ENCODE measurements at regions not wholly inside any gene's neighbourhood (a gene's known extent, or its start where the extent isn't known, plus 50 kb on each side); places are given as distances from the start of the nearest gene placed in this dataset.

DNA sequence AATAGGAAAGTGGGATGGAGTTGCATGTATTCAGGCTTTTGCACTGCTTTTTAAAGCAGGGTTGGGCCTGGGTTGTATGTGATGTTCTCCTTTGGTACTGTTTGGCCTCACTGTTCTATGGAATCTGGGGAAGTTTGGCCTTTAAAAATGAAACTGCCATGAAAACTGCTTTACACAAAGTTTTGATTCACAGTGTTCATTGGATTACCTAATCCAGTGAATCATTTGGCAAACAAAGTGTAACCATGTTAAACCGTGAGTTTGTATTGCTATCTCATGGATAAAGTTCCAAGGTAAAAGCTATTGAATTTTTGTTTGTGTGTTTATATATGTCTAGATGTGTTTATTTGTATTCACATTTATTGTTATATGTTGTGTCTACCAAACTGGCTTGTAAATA lies 1658.6 kb downstream of the OLFM4 start:
- WGBS (ENCODE audit: low lambda C conversion rate, missing lambda C conversion rate), result 59% methylated on average over 1 of the region's 1 CpG
- H3K9me2 ChIP-seq (replicated peaks; ENCODE audit: insufficient read depth), result no peaks in the 10 kb centered on the region

DNA sequence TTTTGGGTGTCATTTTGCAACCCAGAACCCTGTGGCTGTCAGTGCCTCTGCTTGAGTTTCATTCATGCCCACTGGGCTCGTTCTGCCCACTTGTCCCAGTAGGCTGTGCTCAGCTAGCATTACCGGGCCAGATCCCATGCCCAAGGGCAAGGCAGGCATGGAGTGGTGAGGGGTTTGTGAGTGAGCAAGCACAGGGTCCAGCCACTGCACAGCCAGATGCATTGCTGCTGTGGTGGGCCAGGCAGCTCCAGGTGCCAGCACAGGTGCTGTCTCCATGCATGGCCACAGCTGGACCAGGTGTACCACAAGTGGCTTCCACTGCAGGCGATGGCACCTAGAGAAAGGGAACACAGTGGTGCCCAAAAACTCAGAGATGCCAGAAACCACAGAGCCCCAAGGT lies 1671.2 kb downstream of the OLFM4 start:
- DNase-seq (ENCODE audit: low spot score), result no peak
- no peaks in the 10 kb centered on the region for H3K36me3 ChIP-seq (replicated peaks; ENCODE audit: insufficient read depth, low read depth)
- H3K9me3 ChIP-seq (ENCODE audit: low read depth), result no peaks in the 10 kb centered on the region
- no peaks in the 10 kb centered on the region for H3K79me2 ChIP-seq
- no peaks in the 10 kb centered on the region for H4K20me1 ChIP-seq (ENCODE audit: insufficient read depth, poor library complexity, severe bottlenecking)
- no peaks in the 10 kb centered on the region for H3K27me3 ChIP-seq
- no peaks in the 10 kb centered on the region for H3K4me1 ChIP-seq (ENCODE audit: insufficient read depth)
- H2AFZ ChIP-seq, result no peak overlapping the region
- TF ChIP-seq EZH2phosphoT487 (IDR thresholded peaks at IDR 0.05; ENCODE audit: low read depth, severe bottlenecking, unreplicated experiment), result no peak
- TF ChIP-seq EZH2 (IDR thresholded peaks at IDR 0.05; ENCODE audit: borderline replicate concordance), result no peak
- TF ChIP-seq, protein P1, sequence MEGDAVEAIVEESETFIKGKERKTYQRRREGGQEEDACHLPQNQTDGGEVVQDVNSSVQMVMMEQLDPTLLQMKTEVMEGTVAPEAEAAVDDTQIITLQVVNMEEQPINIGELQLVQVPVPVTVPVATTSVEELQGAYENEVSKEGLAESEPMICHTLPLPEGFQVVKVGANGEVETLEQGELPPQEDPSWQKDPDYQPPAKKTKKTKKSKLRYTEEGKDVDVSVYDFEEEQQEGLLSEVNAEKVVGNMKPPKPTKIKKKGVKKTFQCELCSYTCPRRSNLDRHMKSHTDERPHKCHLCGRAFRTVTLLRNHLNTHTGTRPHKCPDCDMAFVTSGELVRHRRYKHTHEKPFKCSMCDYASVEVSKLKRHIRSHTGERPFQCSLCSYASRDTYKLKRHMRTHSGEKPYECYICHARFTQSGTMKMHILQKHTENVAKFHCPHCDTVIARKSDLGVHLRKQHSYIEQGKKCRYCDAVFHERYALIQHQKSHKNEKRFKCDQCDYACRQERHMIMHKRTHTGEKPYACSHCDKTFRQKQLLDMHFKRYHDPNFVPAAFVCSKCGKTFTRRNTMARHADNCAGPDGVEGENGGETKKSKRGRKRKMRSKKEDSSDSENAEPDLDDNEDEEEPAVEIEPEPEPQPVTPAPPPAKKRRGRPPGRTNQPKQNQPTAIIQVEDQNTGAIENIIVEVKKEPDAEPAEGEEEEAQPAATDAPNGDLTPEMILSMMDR (IDR thresholded peaks at IDR 0.05; ENCODE audit: poor library complexity), result no peak
- H3K27ac ChIP-seq, result no peak overlapping the region
- H3K4me2 ChIP-seq, result no peak overlapping the region
- H3K9me2 ChIP-seq (replicated peaks; ENCODE audit: insufficient read depth), result no peaks in the 10 kb centered on the region
- 86% methylated on average over 3 of the region's 3 CpGs for WGBS (ENCODE audit: low lambda C conversion rate, missing lambda C conversion rate)
- no peak overlapping the region for H3K4me3 ChIP-seq

More for the DNA sequence above, 1658.6 kb downstream of the OLFM4 start:
- Histone ChIP-seq H3K27me3 (no peaks in the 10 kb centered on the region), H3K9me3 (ENCODE audit: low read depth) (no peaks in the 10 kb centered on the region), H3K27ac (no peak overlapping the region), H3K4me1 (ENCODE audit: insufficient read depth) (no peaks in the 10 kb centered on the region), H3K79me2 (no peaks in the 10 kb centered on the region), H3K4me3 (no peak overlapping the region), H3K36me3 (replicated peaks; ENCODE audit: insufficient read depth, low read depth) (no peaks in the 10 kb centered on the region), H4K20me1 (ENCODE audit: insufficient read depth, poor library complexity, severe bottlenecking) (no peaks in the 10 kb centered on the region), H3K4me2 (no peak overlapping the region), H2AFZ (no peak overlapping the region)
- no peak for DNase-seq (ENCODE audit: low spot score)
- TF ChIP-seq EZH2 (IDR thresholded peaks at IDR 0.05; ENCODE audit: borderline replicate concordance), result no peak
- TF ChIP-seq, protein P1 (IDR thresholded peaks at IDR 0.05; ENCODE audit: poor library complexity), result no peak
- no peak for TF ChIP-seq EZH2phosphoT487 (IDR thresholded peaks at IDR 0.05; ENCODE audit: low read depth, severe bottlenecking, unreplicated experiment)

DNA sequence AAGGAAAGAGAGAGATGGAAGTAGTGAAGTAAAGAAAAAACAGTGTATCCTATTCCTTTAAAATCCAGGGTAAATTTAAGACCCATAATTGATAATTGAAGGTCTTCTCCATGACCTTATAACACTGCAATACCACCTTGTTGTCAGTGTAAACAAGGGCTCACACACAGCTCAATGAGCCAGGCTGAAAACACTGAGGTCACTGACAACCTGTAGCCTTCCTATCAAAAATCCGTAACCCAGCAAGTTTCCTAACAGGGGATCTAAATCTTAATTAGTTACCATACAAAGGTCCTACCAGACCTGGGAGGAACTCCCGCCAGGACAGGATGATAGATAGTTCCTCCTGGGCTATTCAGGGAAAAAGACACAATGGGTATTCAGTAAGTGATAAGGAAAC lies 1677.1 kb downstream of the OLFM4 start:
- Histone ChIP-seq H3K4me2 (no peak overlapping the region), H3K27ac (peak overlapping the region; percentile 9)
- WGBS (ENCODE audit: low lambda C conversion rate, missing lambda C conversion rate), result 30% methylated on average over 2 of the region's 2 CpGs

More for the DNA sequence above, 1677.1 kb downstream of the OLFM4 start:
- TF ChIP-seq, protein P1 (IDR thresholded peaks at IDR 0.05; ENCODE audit: poor library complexity), result no peak
- TF ChIP-seq EZH2 (IDR thresholded peaks at IDR 0.05; ENCODE audit: borderline replicate concordance) (no peak), EZH2phosphoT487 (IDR thresholded peaks at IDR 0.05; ENCODE audit: low read depth, severe bottlenecking, unreplicated experiment) (no peak)
- Histone ChIP-seq H3K27me3 (no peaks in the 10 kb centered on the region), H4K20me1 (ENCODE audit: insufficient read depth, poor library complexity, severe bottlenecking) (no peaks in the 10 kb centered on the region), H3K9me2 (replicated peaks; ENCODE audit: insufficient read depth) (no peaks in the 10 kb centered on the region), H3K4me3 (no peak overlapping the region), H3K9me3 (ENCODE audit: low read depth) (no peaks in the 10 kb centered on the region), H2AFZ (no peak overlapping the region), H3K36me3 (replicated peaks; ENCODE audit: insufficient read depth, low read depth) (no peaks in the 10 kb centered on the region), H3K4me1 (ENCODE audit: insufficient read depth) (peaks cover 3% of the 10 kb centered on the region), H3K79me2 (no peaks in the 10 kb centered on the region)
- DNase-seq (ENCODE audit: low spot score), result no peak

All from hepatocyte (in vitro differentiated cells).